H9 (cell line): ENCODE measurements at regions not wholly inside any gene's neighbourhood (a gene's known extent, or its start where the extent isn't known, plus 50 kb on each side); places are given as distances from the start of the nearest gene placed in this dataset.
"Not testable (repeated sequence)": the region's sequence is repeated elsewhere in the genome, so short reads cannot be mapped to it uniquely, and the experiment has no call there.

Source experiments
- DNase-seq: peaks from one replicate; pipeline ENCODE4 v3.0.0-alpha.2; 2017
- H2AFZ ChIP-seq: one replicate; pipeline ENCODE4 v1.6.1; 2013; ENCODE audit warnings: mild to moderate bottlenecking, low read length, control low read depth, moderate library complexity
- H2AK5ac ChIP-seq: 2 replicates; pipeline ENCODE4 v1.6.1; 2013; ENCODE audit warnings: low read length, control low read depth, mixed read lengths; ENCODE audit not compliant: insufficient read length
- H2BK120ac ChIP-seq: one replicate; pipeline ENCODE4 v1.6.1; 2013; ENCODE audit warnings: low read depth, mild to moderate bottlenecking, low read length, control low read depth, inconsistent platforms; ENCODE audit not compliant: poor library complexity, severe bottlenecking
- H2BK12ac ChIP-seq: 2 replicates; pipeline ENCODE4 v1.6.1; 2013; ENCODE audit warnings: low read length, control low read depth, mixed read lengths, low read depth; ENCODE audit not compliant: insufficient read length
- H2BK15ac ChIP-seq: 2 replicates; pipeline ENCODE4 v1.6.1; 2013; ENCODE audit warnings: low read depth, low read length, control low read depth
- H2BK20ac ChIP-seq: one replicate; pipeline ENCODE4 v1.6.1; 2013; ENCODE audit warnings: low read depth, mild to moderate bottlenecking, low read length, control low read depth, inconsistent platforms; ENCODE audit not compliant: poor library complexity, severe bottlenecking
- H2BK5ac ChIP-seq: 2 replicates; pipeline ENCODE4 v1.6.1; 2013; ENCODE audit warnings: low read length, control low read depth, mixed read lengths; ENCODE audit not compliant: insufficient read length
- H3K14ac ChIP-seq: 2 replicates; pipeline ENCODE4 v1.6.1; 2013; ENCODE audit warnings: low read length, control low read depth; ENCODE audit not compliant: insufficient read depth
- H3K18ac ChIP-seq: 2 replicates; pipeline ENCODE4 v1.6.1; 2013; ENCODE audit warnings: low read depth, mild to moderate bottlenecking, mixed read lengths, low read length, control low read depth; ENCODE audit not compliant: insufficient read length
- H3K23ac ChIP-seq: 2 replicates; pipeline ENCODE4 v1.6.1; 2013; ENCODE audit warnings: low read length, control low read depth, mixed read lengths, low read depth; ENCODE audit not compliant: insufficient read length
- H3K23me2 ChIP-seq: 2 replicates; pipeline ENCODE4 v1.6.1; 2013; ENCODE audit warnings: low read depth, mild to moderate bottlenecking, mixed read lengths, low read length, control low read depth; ENCODE audit not compliant: insufficient read length, poor library complexity, severe bottlenecking
- H3K27ac ChIP-seq: 2 replicates; pipeline ENCODE4 v1.5.1; 2013; ENCODE audit warnings: low read length, control low read depth, mixed read lengths, low read depth; ENCODE audit not compliant: insufficient read length
- H3K27me3 ChIP-seq: 2 replicates; pipeline ENCODE4 v1.6.1; 2013; ENCODE audit warnings: low read length, control low read depth, inconsistent platforms; ENCODE audit not compliant: insufficient read depth
- H3K4ac ChIP-seq: 2 replicates; pipeline ENCODE4 v1.6.1; 2013; ENCODE audit warnings: low read depth, mild to moderate bottlenecking, control low read depth, inconsistent platforms, low read length, moderate library complexity
- H3K4me1 ChIP-seq: 2 replicates; pipeline ENCODE4 v1.6.1; 2013; ENCODE audit warnings: low read length, control low read depth, inconsistent platforms; ENCODE audit not compliant: insufficient read depth
- H3K4me2 ChIP-seq: 2 replicates; pipeline ENCODE4 v1.6.1; 2013; ENCODE audit warnings: low read length, control low read depth, mixed read lengths; ENCODE audit not compliant: insufficient read length, insufficient read depth
- H3K56ac ChIP-seq: 2 replicates; pipeline ENCODE4 v1.6.1; 2013; ENCODE audit warnings: low read depth, mild to moderate bottlenecking, mixed read lengths, low read length, control low read depth; ENCODE audit not compliant: insufficient read length
- H3K79me1 ChIP-seq: 2 replicates; pipeline ENCODE4 v1.6.1; 2013; ENCODE audit warnings: low read depth, mild to moderate bottlenecking, moderate library complexity, low read length, control low read depth, inconsistent platforms; ENCODE audit not compliant: insufficient read depth, poor library complexity, severe bottlenecking
- H3K79me2 ChIP-seq: 2 replicates; pipeline ENCODE4 v1.6.1; 2013; ENCODE audit warnings: low read length, control low read depth, inconsistent platforms; ENCODE audit not compliant: insufficient read depth
- H3K9ac ChIP-seq: 2 replicates; pipeline ENCODE4 v1.6.1; 2013; ENCODE audit warnings: low read length, control low read depth, mixed read lengths; ENCODE audit not compliant: insufficient read length; ENCODE audit errors: extremely low read depth
- H3K9me3 ChIP-seq: one replicate; pipeline ENCODE4 v1.6.1; 2013; ENCODE audit warnings: low read depth, low read length, inconsistent platforms; ENCODE audit not compliant: control insufficient read depth
- H3T11ph ChIP-seq: one replicate; pipeline ENCODE4 v1.6.1; 2013; ENCODE audit warnings: mild to moderate bottlenecking, low read length, control low read depth, inconsistent platforms
- H4K20me1 ChIP-seq: one replicate; pipeline ENCODE4 v1.6.1; 2013; ENCODE audit not compliant: control insufficient read depth, insufficient read length, insufficient read depth
- H4K5ac ChIP-seq: 2 replicates; pipeline ENCODE4 v1.6.1; 2013; ENCODE audit warnings: low read depth, mild to moderate bottlenecking, mixed read lengths, low read length, control low read depth; ENCODE audit not compliant: insufficient read length
- H4K8ac ChIP-seq: replicated peaks from 2 replicates; pipeline ENCODE4 v1.6.1; 2013; ENCODE audit warnings: low read length, control low read depth, mixed read lengths, low read depth; ENCODE audit not compliant: insufficient read length
- H4K91ac ChIP-seq: 2 replicates; pipeline ENCODE4 v1.6.1; 2013; ENCODE audit warnings: low read depth, mild to moderate bottlenecking, moderate library complexity, mixed read lengths, low read length, control low read depth; ENCODE audit not compliant: insufficient read length
- H3K27ac Mint-ChIP-seq, 3 experiments: 2 replicates in 2 of 3; 3 replicates in 1 of 3; pipeline ENCODE4 v1.8.0; 2020 to 2021; ENCODE audit warnings: mixed read lengths in 3 of 3, mild to moderate bottlenecking in 1 of 3, moderate library complexity in 1 of 3
- H3K27me3 Mint-ChIP-seq: 2 replicates; pipeline ENCODE4 v1.8.0; 2021; ENCODE audit warnings: low read depth, mild to moderate bottlenecking, moderate library complexity, mixed read lengths
- H3K36me3 Mint-ChIP-seq, 3 experiments: 2 replicates in 2 of 3; 3 replicates in 1 of 3; pipeline ENCODE4 v1.8.0; 2020 to 2021; ENCODE audit warnings: low read depth in 3 of 3, mixed read lengths in 3 of 3; ENCODE audit not compliant: insufficient read depth in 1 of 3
- H3K4me1 Mint-ChIP-seq, 2 experiments: 2 replicates each; pipeline ENCODE4 v1.8.0; 2020; ENCODE audit warnings: mixed read lengths in 2 of 2
- H3K4me3 Mint-ChIP-seq, 2 experiments: 2 replicates in 1 of 2; 3 replicates in 1 of 2; pipeline ENCODE4 v1.8.0; 2020 to 2021; ENCODE audit warnings: mild to moderate bottlenecking in 2 of 2, mixed read lengths in 2 of 2, moderate library complexity in 1 of 2
- H3K9me3 Mint-ChIP-seq, 2 experiments: 2 replicates in 1 of 2; 3 replicates in 1 of 2; pipeline ENCODE4 v1.8.0; 2020; ENCODE audit warnings: mild to moderate bottlenecking in 2 of 2, mixed read lengths in 2 of 2, moderate library complexity in 1 of 2
- CTCF ChIP-seq: fragments of 200-600 bp; sonication (generic); conservative IDR thresholded peaks from 3 replicates; pipeline ENCODE4 v1.8.0; 2021; ENCODE audit warnings: antibody characterized with exemption, mild to moderate bottlenecking
- WGBS: extraction: QIAGEN DNeasy Blood & Tissue Kit; methylation state at CpG from one replicate; pipeline ENCODE4 v1.1.7; 2013; ENCODE audit warnings: missing lambda C conversion rate, low lambda C conversion rate, mixed read lengths; ENCODE audit not compliant: insufficient read length; ENCODE audit errors: extremely low coverage; 5-methylcytosine and 5-hydroxymethylcytosine counted together

- Histone ChIP-seq H3K4ac (no peak overlapping the region), H3K9me3 (no peaks in the 10 kb centered on the region), H3K18ac (no peak overlapping the region), H2BK12ac (no peak overlapping the region), H2BK15ac (no peak overlapping the region), H3K14ac (no peak overlapping the region), H3K4me2 (no peak overlapping the region), H3K79me2 (no peaks in the 10 kb centered on the region), H3K23me2 (no peaks in the 10 kb centered on the region), H2AFZ (no peak overlapping the region), H4K91ac (no peak overlapping the region), H2BK120ac (no peak overlapping the region), H3K79me1 (no peaks in the 10 kb centered on the region), H3K4me1 (no peaks in the 10 kb centered on the region; the same call in 1 of the 2 replicates), H4K8ac (no peak overlapping the region), H3K27ac (no peak overlapping the region), H3T11ph (no peak overlapping the region), H3K9ac (no peak overlapping the region), H2AK5ac (no peak overlapping the region), H3K27me3 (no peaks in the 10 kb centered on the region), H2BK20ac (no peak overlapping the region), H4K20me1 (no peaks in the 10 kb centered on the region), H3K56ac (no peak overlapping the region), H3K23ac (no peak overlapping the region), H4K5ac (no peak overlapping the region), H2BK5ac (no peak overlapping the region)
- H3K36me3 Mint-ChIP-seq: no peaks in the 10 kb centered on the region; a peak in 1 of 7 replicates
- no CpG with 5 or more reads among the region's 3 CpGs for WGBS
- DNase-seq: no peak
- TF ChIP-seq CTCF: no peak
- H3K27ac Mint-ChIP-seq: no peak overlapping the region
- H3K4me1 Mint-ChIP-seq: peaks cover 0 to 3% of the 10 kb centered on the region in 2 experiments; a peak in 1 of 4 replicates
- H3K4me3 Mint-ChIP-seq: no peak overlapping the region
- H3K27me3 Mint-ChIP-seq: no peaks in the 10 kb centered on the region; the same call in 1 of the 2 replicates
- H3K9me3 Mint-ChIP-seq: no peaks in the 10 kb centered on the region; a peak in 2 of 5 replicates
Measured at GRCh38 chr3:26145769-26146168, 355.9 kb downstream of the OXSM start.

GRCh38 chr3:26157428-26157827 lies 367.5 kb downstream of the OXSM start:
- H2BK12ac ChIP-seq, H4K20me1 ChIP-seq, H2BK15ac ChIP-seq, H3K9me3 Mint-ChIP-seq, H4K8ac ChIP-seq, DNase-seq, H3K18ac ChIP-seq, H3K4me1 Mint-ChIP-seq, H3K27ac ChIP-seq, H2AFZ ChIP-seq, H3K27me3 ChIP-seq, H3K79me2 ChIP-seq, H3K36me3 Mint-ChIP-seq, H3K4me1 ChIP-seq, H3T11ph ChIP-seq, H3K23me2 ChIP-seq, H3K4me2 ChIP-seq, H3K27ac Mint-ChIP-seq, H3K56ac ChIP-seq, H3K27me3 Mint-ChIP-seq, H3K4ac ChIP-seq, H4K5ac ChIP-seq, H3K79me1 ChIP-seq, H3K4me3 Mint-ChIP-seq, H3K23ac ChIP-seq, H2BK20ac ChIP-seq, H3K9ac ChIP-seq, H3K14ac ChIP-seq, H4K91ac ChIP-seq, H2BK120ac ChIP-seq, H2AK5ac ChIP-seq, H3K9me3 ChIP-seq, H2BK5ac ChIP-seq: not testable (repeated sequence)
- no CpG with 5 or more reads among the region's 4 CpGs for WGBS
